Peyer's patch (tissue), 4 donors: ENCODE measurements at regions not wholly inside any gene's neighbourhood (a gene's known extent, or its start where the extent isn't known, plus 50 kb on each side); places are given as distances from the start of the nearest gene placed in this dataset.

Experiments used
- POLR2A ChIP-seq, 2 donors: fragments of 450-650 bp; IDR thresholded peaks; one replicate each; pipeline ENCODE4 v1.5.1; 2017; ENCODE audit warnings: antibody characterized with exemption in 2 of 2, mild to moderate bottlenecking in 2 of 2, moderate library complexity in 2 of 2
- TF ChIP-seq, protein P1 (sequence below), 6 experiments: fragments of 450-650 bp in 4 of 6; fragments of 200-600 bp in 2 of 6; sonication (generic) in 1 of 6; IDR thresholded peaks; one replicate each; pipeline ENCODE4 v1.5.1; 2017 to 2019; ENCODE audit warnings: antibody characterized with exemption in 6 of 6, mild to moderate bottlenecking in 3 of 6, moderate library complexity in 1 of 6

DNA sequence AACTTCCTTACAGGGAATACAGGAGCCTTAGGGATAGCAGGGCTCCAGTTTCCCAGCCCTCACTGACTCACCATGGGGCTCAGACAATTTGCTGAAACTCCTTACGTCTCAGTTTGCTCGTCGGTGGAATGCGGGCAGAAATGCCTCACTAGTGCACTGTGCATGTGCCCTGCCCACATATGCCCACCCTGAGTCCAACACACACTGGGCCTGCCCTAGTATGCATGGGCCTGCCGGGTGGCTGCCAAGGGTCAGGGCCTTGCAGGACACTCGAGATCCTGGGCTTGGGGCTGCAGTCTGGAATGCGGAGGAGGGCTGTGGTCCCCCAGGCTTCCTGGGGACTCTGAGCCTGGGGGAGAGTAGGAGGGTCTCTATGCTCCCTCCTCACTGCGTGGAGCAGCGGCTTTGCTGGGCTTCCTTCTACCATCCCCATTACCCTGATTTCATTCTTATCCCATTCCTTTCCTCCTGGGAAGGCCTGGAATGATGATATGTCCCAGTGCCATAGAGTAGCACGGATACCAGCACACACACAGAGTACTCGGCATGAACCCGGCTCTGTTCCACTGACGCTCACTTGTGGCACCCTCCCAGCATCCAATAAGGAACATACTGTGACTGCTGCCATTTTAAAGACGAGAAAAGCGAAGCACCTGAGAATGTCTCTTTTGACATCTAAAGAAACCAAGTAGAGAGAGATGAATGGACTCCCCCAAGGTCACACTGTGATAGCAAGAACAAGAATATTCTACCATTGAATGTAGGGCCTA lies 124.2 kb downstream of the ASB7 start:
- TF ChIP-seq, protein P1, sequence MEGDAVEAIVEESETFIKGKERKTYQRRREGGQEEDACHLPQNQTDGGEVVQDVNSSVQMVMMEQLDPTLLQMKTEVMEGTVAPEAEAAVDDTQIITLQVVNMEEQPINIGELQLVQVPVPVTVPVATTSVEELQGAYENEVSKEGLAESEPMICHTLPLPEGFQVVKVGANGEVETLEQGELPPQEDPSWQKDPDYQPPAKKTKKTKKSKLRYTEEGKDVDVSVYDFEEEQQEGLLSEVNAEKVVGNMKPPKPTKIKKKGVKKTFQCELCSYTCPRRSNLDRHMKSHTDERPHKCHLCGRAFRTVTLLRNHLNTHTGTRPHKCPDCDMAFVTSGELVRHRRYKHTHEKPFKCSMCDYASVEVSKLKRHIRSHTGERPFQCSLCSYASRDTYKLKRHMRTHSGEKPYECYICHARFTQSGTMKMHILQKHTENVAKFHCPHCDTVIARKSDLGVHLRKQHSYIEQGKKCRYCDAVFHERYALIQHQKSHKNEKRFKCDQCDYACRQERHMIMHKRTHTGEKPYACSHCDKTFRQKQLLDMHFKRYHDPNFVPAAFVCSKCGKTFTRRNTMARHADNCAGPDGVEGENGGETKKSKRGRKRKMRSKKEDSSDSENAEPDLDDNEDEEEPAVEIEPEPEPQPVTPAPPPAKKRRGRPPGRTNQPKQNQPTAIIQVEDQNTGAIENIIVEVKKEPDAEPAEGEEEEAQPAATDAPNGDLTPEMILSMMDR (IDR thresholded peaks at IDR 0.05) = no peak
- no peak for TF ChIP-seq POLR2A (IDR thresholded peaks at IDR 0.05)
